IMR-90 (cell line): ENCODE measurements at regions not wholly inside any gene's neighbourhood (a gene's known extent, or its start where the extent isn't known, plus 50 kb on each side); places are given as distances from the start of the nearest gene placed in this dataset.

ENCODE experiments used
- ATAC-seq: fragments of 200-7000 bp; cut with Tn5 transposase; 2 replicates; pipeline ENCODE4 v1.9.1; 2020; ENCODE audit warnings: low read depth, mild to moderate bottlenecking, moderate library complexity
- BruUV-seq: library from RNA; stranded (reverse); fragments of 400-500 nt; replicated peaks from 2 replicates; lab custom pipeline; 2021; lab: Mats Ljungman, UMichigan
- CTCF ChIA-PET: fragments of 300-600 bp; formaldehyde crosslinking; extraction: SDS; loops from one replicate; lab custom pipeline; 2021; ENCODE audit warnings: antibody characterized with exemption; lab: Yijun Ruan, JAX
- POLR2A ChIA-PET: fragments of 300-600 bp; sonication (Branson Sonifier 250); formaldehyde crosslinking; loops from one replicate; lab custom pipeline; 2022; ENCODE audit warnings: antibody characterized with exemption; ENCODE audit not compliant: unreplicated experiment; lab: Charles Lee
- DNase-seq: peaks from one replicate; pipeline ENCODE4 v3.0.0; 2013
- H2AFZ ChIP-seq: replicated peaks from 2 replicates; pipeline ENCODE3; 2013; ENCODE audit warnings: low read length, mild to moderate bottlenecking; ENCODE audit not compliant: poor library complexity
- H2AK5ac ChIP-seq: 2 replicates; pipeline ENCODE4 v1.6.1; 2013; ENCODE audit warnings: low read depth, low read length, inconsistent platforms
- H2AK9ac ChIP-seq: replicated peaks from 2 replicates; pipeline ENCODE3; 2013; ENCODE audit warnings: mild to moderate bottlenecking, low read depth, low read length, moderate library complexity; ENCODE audit not compliant: poor library complexity
- H2BK120ac ChIP-seq: 2 replicates; pipeline ENCODE4 v1.6.1; 2013; ENCODE audit warnings: low read depth, low read length, inconsistent platforms
- H2BK15ac ChIP-seq: 3 replicates; pipeline ENCODE4 v1.6.1; 2013; ENCODE audit warnings: low read depth, low read length, inconsistent platforms
- H2BK20ac ChIP-seq: 2 replicates; pipeline ENCODE4 v1.6.1; 2013; ENCODE audit warnings: low read depth, mild to moderate bottlenecking, inconsistent platforms, low read length, moderate library complexity
- H2BK5ac ChIP-seq: 2 replicates; pipeline ENCODE4 v1.6.1; 2013; ENCODE audit warnings: mild to moderate bottlenecking, low read depth, low read length, inconsistent platforms; ENCODE audit not compliant: poor library complexity, severe bottlenecking
- H3K14ac ChIP-seq: replicated peaks from 2 replicates; pipeline ENCODE4 v1.6.1; 2013; ENCODE audit warnings: low read depth, low read length, inconsistent platforms
- H3K18ac ChIP-seq: 2 replicates; pipeline ENCODE4 v1.6.1; 2013; ENCODE audit warnings: low read depth, low read length, control low read depth
- H3K23ac ChIP-seq: 2 replicates; pipeline ENCODE4 v1.6.1; 2013; ENCODE audit warnings: low read depth, low read length, inconsistent platforms
- H3K27ac ChIP-seq: 2 replicates; pipeline ENCODE4 v1.5.1; 2013; ENCODE audit warnings: mild to moderate bottlenecking, control low read depth, low read length; ENCODE audit not compliant: insufficient read depth
- H3K27me3 ChIP-seq: 2 replicates; pipeline ENCODE4 v1.6.1; 2013; ENCODE audit warnings: low read length; ENCODE audit not compliant: control insufficient read depth, insufficient read depth
- H3K36me3 ChIP-seq: 2 replicates; pipeline ENCODE4 v1.6.1; 2013; ENCODE audit warnings: low read length, mixed read lengths; ENCODE audit not compliant: control insufficient read depth, insufficient read depth
- H3K4ac ChIP-seq: 2 replicates; pipeline ENCODE4 v1.6.1; 2013; ENCODE audit warnings: low read depth, low read length, inconsistent platforms
- H3K4me1 ChIP-seq: 2 replicates; pipeline ENCODE4 v1.6.1; 2013; ENCODE audit warnings: low read length, mixed read lengths; ENCODE audit not compliant: control insufficient read depth, insufficient read depth
- H3K4me2 ChIP-seq: 2 replicates; pipeline ENCODE4 v1.6.1; 2013; ENCODE audit warnings: low read depth, mild to moderate bottlenecking, control low read depth, low read length, moderate library complexity
- H3K4me3 ChIP-seq: 2 replicates; pipeline ENCODE4 v1.5.1; 2013; ENCODE audit warnings: low read depth, mild to moderate bottlenecking, control low read depth, low read length, moderate library complexity; ENCODE audit not compliant: insufficient read depth
- H3K56ac ChIP-seq: 2 replicates; pipeline ENCODE4 v1.6.1; 2013; ENCODE audit warnings: low read length, inconsistent platforms; ENCODE audit not compliant: insufficient read depth; ENCODE audit errors: extremely low read depth
- H3K79me1 ChIP-seq, 2 experiments: 2 replicates each; pipeline ENCODE4 v1.6.1; 2013; ENCODE audit warnings: low read length in 2 of 2, inconsistent platforms in 1 of 2, low read depth in 1 of 2
- H3K9ac ChIP-seq: 2 replicates; pipeline ENCODE4 v1.6.1; 2013; ENCODE audit warnings: low read depth, low read length, control low read depth
- H3K9me1 ChIP-seq: 2 replicates; pipeline ENCODE4 v1.6.1; 2013; ENCODE audit warnings: low read length, inconsistent platforms; ENCODE audit not compliant: insufficient read depth
- H3K9me3 ChIP-seq: 2 replicates; pipeline ENCODE4 v1.6.1; 2013; ENCODE audit warnings: low read length; ENCODE audit not compliant: control insufficient read depth, insufficient read depth
- H4K20me1 ChIP-seq: 2 replicates; pipeline ENCODE4 v1.6.1; 2013; ENCODE audit warnings: low read length, inconsistent platforms; ENCODE audit not compliant: insufficient read depth
- H4K5ac ChIP-seq: 2 replicates; pipeline ENCODE4 v1.6.1; 2013; ENCODE audit warnings: mild to moderate bottlenecking, low read depth, low read length, control low read depth
- H4K8ac ChIP-seq, 2 experiments: 2 replicates each; pipeline ENCODE4 v1.6.1; 2013; ENCODE audit warnings: low read depth in 2 of 2, low read length in 2 of 2, control low read depth in 1 of 2, inconsistent platforms in 1 of 2
- H4K91ac ChIP-seq: 2 replicates; pipeline ENCODE4 v1.6.1; 2013; ENCODE audit warnings: low read depth, low read length, inconsistent platforms; ENCODE audit not compliant: insufficient read depth
- BHLHE40 ChIP-seq: fragments of 150-350 bp; IDR thresholded peaks from 2 replicates; pipeline ENCODE4 v1.6.1; 2016; ENCODE audit warnings: mild to moderate bottlenecking, low read depth, low read length
- CHD1 ChIP-seq: IDR thresholded peaks from 2 replicates; pipeline ENCODE4 v1.6.1; 2012; ENCODE audit warnings: low read depth, low read length, improper control_type of control experiment
- FOS ChIP-seq: fragments of 150-350 bp; IDR thresholded peaks from 2 replicates; pipeline ENCODE4 v1.6.1; 2016; ENCODE audit warnings: low read depth, low read length
- MAFK ChIP-seq: IDR thresholded peaks from 2 replicates; pipeline ENCODE4 v1.6.1; 2012; ENCODE audit warnings: low read depth, low read length, improper control_type of control experiment
- MAZ ChIP-seq: IDR thresholded peaks from 2 replicates; pipeline ENCODE4 v1.6.1; 2012; ENCODE audit warnings: low read depth, mild to moderate bottlenecking, low read length, improper control_type of control experiment, moderate library complexity, borderline replicate concordance
- MXI1 ChIP-seq: IDR thresholded peaks from 2 replicates; pipeline ENCODE4 v1.6.1; 2012; ENCODE audit warnings: low read depth, mild to moderate bottlenecking, low read length, moderate library complexity, borderline replicate concordance
- NFE2L2 ChIP-seq: fragments of 150-350 bp; IDR thresholded peaks from 2 replicates; pipeline ENCODE4 v1.6.1; 2016; ENCODE audit warnings: low read depth, mild to moderate bottlenecking, low read length
- POLR2A ChIP-seq: IDR thresholded peaks from 2 replicates; pipeline ENCODE4 v1.6.1; 2012; ENCODE audit warnings: mild to moderate bottlenecking, low read depth, low read length
- RAD21 ChIP-seq: IDR thresholded peaks from 2 replicates; pipeline ENCODE4 v1.6.1; 2012; ENCODE audit warnings: low read length, improper control_type of control experiment
- RCOR1 ChIP-seq: IDR thresholded peaks from 2 replicates; pipeline ENCODE4 v1.6.1; 2012; ENCODE audit warnings: mild to moderate bottlenecking, low read length, improper control_type of control experiment; ENCODE audit not compliant: insufficient replicate concordance
- SMC3 ChIP-seq: fragments of 150-350 bp; IDR thresholded peaks from 2 replicates; pipeline ENCODE4 v1.6.1; 2016; ENCODE audit warnings: low read depth, mild to moderate bottlenecking, antibody characterized with exemption, low read length, moderate library complexity
- WGBS, 2 experiments: methylation state at CpG; one replicate each; pipeline versions ENCODE4 v1.1.5 to v1.1.7; 2013; ENCODE audit warnings: missing lambda C conversion rate in 2 of 2; ENCODE audit not compliant: insufficient read length in 1 of 2; ENCODE audit errors: extremely low coverage in 2 of 2; 5-methylcytosine and 5-hydroxymethylcytosine counted together
- dilution Hi-C: fragments of 300-500 bp; cut with HindIII; formaldehyde crosslinking; loops from one replicate; pipeline ENCODE4 v1.14.3; 2018; ENCODE audit warnings: low sequenced_read_pairs; ENCODE audit not compliant: unreplicated experiment
- in situ Hi-C: fragments of 300-500 bp; cut with MboI; formaldehyde crosslinking; loops from 3 replicates; pipeline ENCODE4 v1.14.3; 2019; ENCODE audit warnings: low sequenced_read_pairs, inconsistent platforms, mixed read lengths
- intact Hi-C: fragments of 100-400 bp; cut with micrococcal nuclease; formaldehyde crosslinking; loops from 2 replicates; pipeline ENCODE4 v1.10.0; 2022
- TF ChIP-seq, protein P1 (sequence below): fragments of 150-350 bp; IDR thresholded peaks from 2 replicates; pipeline ENCODE4 v1.6.1; 2017; ENCODE audit warnings: mild to moderate bottlenecking, antibody characterized with exemption, low read length, low read depth
- TF ChIP-seq, protein P2 (sequence below): fragments of 150-350 bp; IDR thresholded peaks from 2 replicates; pipeline ENCODE4 v1.6.1; 2016; ENCODE audit warnings: low read depth, mild to moderate bottlenecking, low read length, moderate library complexity, borderline replicate concordance

GRCh38 chr3:132135628-132136333, 101.0 kb upstream of the CPNE4 start (continued):
- TF ChIP-seq SMC3 (no peak), RAD21 (no peak)

DNA sequence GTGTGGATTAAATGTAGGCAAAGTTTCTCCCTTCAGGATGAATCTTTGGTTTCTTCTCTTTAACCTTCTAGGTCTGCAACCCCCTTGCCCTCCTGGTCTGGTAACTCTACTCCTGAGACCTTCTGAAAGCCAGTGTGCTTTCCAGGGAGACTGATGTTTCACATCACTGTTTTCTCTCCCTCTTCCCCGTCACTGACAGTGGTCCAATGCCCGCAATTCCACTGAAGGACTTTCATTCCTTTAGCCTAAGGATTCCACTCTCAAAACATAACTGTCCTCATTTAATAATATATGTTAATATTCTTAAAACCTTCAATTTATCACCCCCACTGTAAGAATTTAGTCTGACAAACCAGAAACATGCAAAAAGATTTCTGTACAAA, 101.5 kb upstream of the CPNE4 start:
- Histone ChIP-seq H2BK20ac (peak overlapping the region; percentile 100), H4K20me1 (no peaks in the 10 kb centered on the region), H3K4me2 (peak overlapping the region; percentile 88), H3K4me3 (peak overlapping the region; percentile 21; the same call in 1 of the 2 replicates), H3K27me3 (no peaks in the 10 kb centered on the region), H3K4ac (peak overlapping the region; percentile 99), H4K5ac (peak overlapping the region; percentile 81), H4K91ac (peak overlapping the region; percentile 100), H2AK5ac (peak overlapping the region; percentile 89), H3K9ac (peak overlapping the region; percentile 81), H2BK120ac (peak overlapping the region; percentile 100), H3K27ac (peak overlapping the region; percentile 98), H3K9me3 (no peaks in the 10 kb centered on the region), H2AFZ (peak overlapping the region; percentile 95), H4K8ac (peak overlapping the region; percentile 82 to 99), H3K36me3 (no peaks in the 10 kb centered on the region), H3K9me1 (no peaks in the 10 kb centered on the region), H3K56ac (peak overlapping the region; percentile 99), H3K23ac (peak overlapping the region; percentile 99), H3K4me1 (peaks cover 12% of the 10 kb centered on the region), H2AK9ac (peak overlapping the region; percentile 86), H2BK15ac (peak overlapping the region; percentile 99), H3K18ac (peak overlapping the region; percentile 92), H3K14ac (peak overlapping the region; percentile 99), H2BK5ac (peak overlapping the region; percentile 100), H3K79me1 (no peaks in the 10 kb centered on the region)
- POLR2A ChIA-PET = interaction anchor here (0.7 to 1.0 kb wide), 2 partner anchors 9 to 11 kb away, joined by 4 to 5 read pairs; no protein-coding TSS in a partner anchor
- in situ Hi-C loops = no loop called here
- dilution Hi-C loops = no loop called here
- BruUV-seq = no TSS peak
- ATAC-seq = peak; percentile 38
- intact Hi-C loops = no loop called here
- no CpG with 5 or more reads among the region's 2 CpGs for WGBS, 2 experiments
- CTCF ChIA-PET = interaction anchor here (0.7 to 1.4 kb wide), 2 partner anchors 10 to 98 kb away, joined by 3 to 6 read pairs; no protein-coding TSS in a partner anchor
- DNase-seq = no peak
- no peak for TF ChIP-seq RAD21
- TF ChIP-seq FOS = no peak
- no peak for TF ChIP-seq MAZ
- no peak for TF ChIP-seq MAFK
- TF ChIP-seq, protein P1, sequence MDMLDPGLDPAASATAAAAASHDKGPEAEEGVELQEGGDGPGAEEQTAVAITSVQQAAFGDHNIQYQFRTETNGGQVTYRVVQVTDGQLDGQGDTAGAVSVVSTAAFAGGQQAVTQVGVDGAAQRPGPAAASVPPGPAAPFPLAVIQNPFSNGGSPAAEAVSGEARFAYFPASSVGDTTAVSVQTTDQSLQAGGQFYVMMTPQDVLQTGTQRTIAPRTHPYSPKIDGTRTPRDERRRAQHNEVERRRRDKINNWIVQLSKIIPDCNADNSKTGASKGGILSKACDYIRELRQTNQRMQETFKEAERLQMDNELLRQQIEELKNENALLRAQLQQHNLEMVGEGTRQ = no peak
- TF ChIP-seq, protein P2, sequence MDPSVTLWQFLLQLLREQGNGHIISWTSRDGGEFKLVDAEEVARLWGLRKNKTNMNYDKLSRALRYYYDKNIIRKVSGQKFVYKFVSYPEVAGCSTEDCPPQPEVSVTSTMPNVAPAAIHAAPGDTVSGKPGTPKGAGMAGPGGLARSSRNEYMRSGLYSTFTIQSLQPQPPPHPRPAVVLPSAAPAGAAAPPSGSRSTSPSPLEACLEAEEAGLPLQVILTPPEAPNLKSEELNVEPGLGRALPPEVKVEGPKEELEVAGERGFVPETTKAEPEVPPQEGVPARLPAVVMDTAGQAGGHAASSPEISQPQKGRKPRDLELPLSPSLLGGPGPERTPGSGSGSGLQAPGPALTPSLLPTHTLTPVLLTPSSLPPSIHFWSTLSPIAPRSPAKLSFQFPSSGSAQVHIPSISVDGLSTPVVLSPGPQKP = no peak
- TF ChIP-seq RCOR1 = no peak
- TF ChIP-seq MXI1 = no peak
- TF ChIP-seq CHD1 = no peak
- no peak for TF ChIP-seq POLR2A
- no peak for TF ChIP-seq BHLHE40
- no peak for TF ChIP-seq NFE2L2
